ENCODE measurements at regions not wholly inside any gene's neighbourhood (a gene's known extent, or its start where the extent isn't known, plus 50 kb on each side); places are given as distances from the start of the nearest gene placed in this dataset.

- Histone ChIP-seq H4K20me1 (ENCODE audit: insufficient read depth, low read length) (no peaks in the 10 kb centered on the region), H3K36me3 (ENCODE audit: insufficient read depth, low read length) (no peaks in the 10 kb centered on the region), H3F3A (ENCODE audit: insufficient read depth, low read length) (no peaks in the 10 kb centered on the region), H3K27ac (ENCODE audit: low read depth, low read length, poor library complexity, severe bottlenecking) (no peak overlapping the region), H3K9me2 (ENCODE audit: low read depth, low read length) (no peaks in the 10 kb centered on the region), H3K79me2 (ENCODE audit: insufficient read depth, low read length) (no peaks in the 10 kb centered on the region), H2AFZ (ENCODE audit: low read length) (no peak overlapping the region), H3K9me3 (ENCODE audit: low read length) (no peaks in the 10 kb centered on the region), H3K27me3 (ENCODE audit: insufficient read depth, low read length) (no peaks in the 10 kb centered on the region), H3K9ac (ENCODE audit: low read length) (no peak overlapping the region), H3K4me2 (ENCODE audit: low read length) (no peak overlapping the region), H3K4me3 (ENCODE audit: low read depth, low read length, poor library complexity, severe bottlenecking) (no peak overlapping the region), H3K4me1 (ENCODE audit: insufficient read depth, low read length, severe bottlenecking) (no peaks in the 10 kb centered on the region)
- TF ChIP-seq EZH2 (IDR thresholded peaks at IDR 0.05; ENCODE audit: borderline replicate concordance, low read length) = no peak
- TF ChIP-seq, protein P1, sequence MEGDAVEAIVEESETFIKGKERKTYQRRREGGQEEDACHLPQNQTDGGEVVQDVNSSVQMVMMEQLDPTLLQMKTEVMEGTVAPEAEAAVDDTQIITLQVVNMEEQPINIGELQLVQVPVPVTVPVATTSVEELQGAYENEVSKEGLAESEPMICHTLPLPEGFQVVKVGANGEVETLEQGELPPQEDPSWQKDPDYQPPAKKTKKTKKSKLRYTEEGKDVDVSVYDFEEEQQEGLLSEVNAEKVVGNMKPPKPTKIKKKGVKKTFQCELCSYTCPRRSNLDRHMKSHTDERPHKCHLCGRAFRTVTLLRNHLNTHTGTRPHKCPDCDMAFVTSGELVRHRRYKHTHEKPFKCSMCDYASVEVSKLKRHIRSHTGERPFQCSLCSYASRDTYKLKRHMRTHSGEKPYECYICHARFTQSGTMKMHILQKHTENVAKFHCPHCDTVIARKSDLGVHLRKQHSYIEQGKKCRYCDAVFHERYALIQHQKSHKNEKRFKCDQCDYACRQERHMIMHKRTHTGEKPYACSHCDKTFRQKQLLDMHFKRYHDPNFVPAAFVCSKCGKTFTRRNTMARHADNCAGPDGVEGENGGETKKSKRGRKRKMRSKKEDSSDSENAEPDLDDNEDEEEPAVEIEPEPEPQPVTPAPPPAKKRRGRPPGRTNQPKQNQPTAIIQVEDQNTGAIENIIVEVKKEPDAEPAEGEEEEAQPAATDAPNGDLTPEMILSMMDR (IDR thresholded peaks at IDR 0.05; ENCODE audit: low read length) = no peak
Observed at GRCh38 chr2:198236338-198236737, 431.9 kb downstream of the PLCL1 start.

DNA sequence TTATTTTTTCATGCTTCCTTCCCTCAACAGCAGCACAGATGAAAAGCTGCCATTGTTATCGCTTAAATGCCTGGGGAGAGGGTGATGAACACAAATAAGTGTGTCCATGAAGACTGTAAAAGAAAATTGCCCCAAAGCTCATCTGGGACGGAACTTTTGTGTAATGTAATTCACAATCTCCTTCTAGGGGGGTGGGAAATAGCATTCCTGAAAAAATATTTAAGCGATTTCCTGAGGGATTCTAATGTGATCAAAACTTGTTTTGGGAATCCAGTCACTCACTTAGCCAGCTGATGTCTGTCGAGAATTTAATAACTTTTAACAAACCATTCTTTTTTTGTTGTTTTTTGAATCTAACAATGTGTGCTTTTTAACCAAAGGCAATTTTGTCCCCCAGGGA, 427.9 kb downstream of the PLCL1 start:
- Histone ChIP-seq H3K4me1 (ENCODE audit: insufficient read depth, low read length, severe bottlenecking) (no peaks in the 10 kb centered on the region), H3K9me3 (ENCODE audit: low read length) (no peaks in the 10 kb centered on the region), H3K36me3 (ENCODE audit: insufficient read depth, low read length) (no peaks in the 10 kb centered on the region), H3K9me2 (ENCODE audit: low read depth, low read length) (no peaks in the 10 kb centered on the region), H3K4me2 (ENCODE audit: low read length) (no peak overlapping the region), H3F3A (ENCODE audit: insufficient read depth, low read length) (no peaks in the 10 kb centered on the region), H3K9ac (ENCODE audit: low read length) (no peak overlapping the region), H3K27ac (ENCODE audit: low read depth, low read length, poor library complexity, severe bottlenecking) (no peak overlapping the region), H2AFZ (ENCODE audit: low read length) (no peak overlapping the region), H3K4me3 (ENCODE audit: low read depth, low read length, poor library complexity, severe bottlenecking) (no peak overlapping the region), H3K79me2 (ENCODE audit: insufficient read depth, low read length) (no peaks in the 10 kb centered on the region), H3K27me3 (ENCODE audit: insufficient read depth, low read length) (no peaks in the 10 kb centered on the region), H4K20me1 (ENCODE audit: insufficient read depth, low read length) (no peaks in the 10 kb centered on the region)
- no peak for TF ChIP-seq EZH2 (IDR thresholded peaks at IDR 0.05; ENCODE audit: borderline replicate concordance, low read length)
- TF ChIP-seq, protein P1 (IDR thresholded peaks at IDR 0.05; ENCODE audit: low read length) = no peak

DNA sequence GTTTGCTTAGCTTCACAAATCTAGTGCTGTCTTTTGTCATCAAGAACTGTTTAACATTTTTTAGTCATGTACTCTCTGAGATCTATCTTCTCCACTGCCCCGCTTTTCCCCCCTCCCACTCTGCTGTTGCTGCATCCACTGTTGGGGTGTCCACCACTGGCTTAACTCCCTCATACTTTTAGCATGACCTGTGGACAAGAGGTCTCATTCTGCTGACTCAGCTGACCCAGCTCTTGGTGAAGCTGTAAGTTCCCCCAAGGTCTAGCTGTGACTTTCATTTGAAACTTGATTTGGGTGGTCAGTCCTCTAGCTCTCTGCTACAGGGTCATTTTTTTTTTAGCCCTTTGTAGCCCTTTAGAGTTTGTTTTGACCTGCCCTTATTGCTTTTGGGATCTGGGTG, 427.2 kb downstream of the PLCL1 start:
- Histone ChIP-seq H3K9me3 (ENCODE audit: low read length) (no peaks in the 10 kb centered on the region), H3K4me1 (ENCODE audit: insufficient read depth, low read length, severe bottlenecking) (no peaks in the 10 kb centered on the region), H3K36me3 (ENCODE audit: insufficient read depth, low read length) (no peaks in the 10 kb centered on the region), H3K79me2 (ENCODE audit: insufficient read depth, low read length) (no peaks in the 10 kb centered on the region), H3K9me2 (ENCODE audit: low read depth, low read length) (no peaks in the 10 kb centered on the region), H2AFZ (ENCODE audit: low read length) (no peak overlapping the region), H3F3A (ENCODE audit: insufficient read depth, low read length) (no peaks in the 10 kb centered on the region), H4K20me1 (ENCODE audit: insufficient read depth, low read length) (no peaks in the 10 kb centered on the region), H3K27ac (ENCODE audit: low read depth, low read length, poor library complexity, severe bottlenecking) (no peak overlapping the region), H3K4me2 (ENCODE audit: low read length) (no peak overlapping the region), H3K9ac (ENCODE audit: low read length) (no peak overlapping the region), H3K27me3 (ENCODE audit: insufficient read depth, low read length) (no peaks in the 10 kb centered on the region), H3K4me3 (ENCODE audit: low read depth, low read length, poor library complexity, severe bottlenecking) (no peak overlapping the region)
- no peak for TF ChIP-seq EZH2 (IDR thresholded peaks at IDR 0.05; ENCODE audit: borderline replicate concordance, low read length)
- TF ChIP-seq, protein P1 (IDR thresholded peaks at IDR 0.05; ENCODE audit: low read length) = no peak

Data from OCI-LY1 (cell line).